ENCODE measurements at regions not wholly inside any gene's neighbourhood (a gene's known extent, or its start where the extent isn't known, plus 50 kb on each side); places are given as distances from the start of the nearest gene placed in this dataset.

DNA sequence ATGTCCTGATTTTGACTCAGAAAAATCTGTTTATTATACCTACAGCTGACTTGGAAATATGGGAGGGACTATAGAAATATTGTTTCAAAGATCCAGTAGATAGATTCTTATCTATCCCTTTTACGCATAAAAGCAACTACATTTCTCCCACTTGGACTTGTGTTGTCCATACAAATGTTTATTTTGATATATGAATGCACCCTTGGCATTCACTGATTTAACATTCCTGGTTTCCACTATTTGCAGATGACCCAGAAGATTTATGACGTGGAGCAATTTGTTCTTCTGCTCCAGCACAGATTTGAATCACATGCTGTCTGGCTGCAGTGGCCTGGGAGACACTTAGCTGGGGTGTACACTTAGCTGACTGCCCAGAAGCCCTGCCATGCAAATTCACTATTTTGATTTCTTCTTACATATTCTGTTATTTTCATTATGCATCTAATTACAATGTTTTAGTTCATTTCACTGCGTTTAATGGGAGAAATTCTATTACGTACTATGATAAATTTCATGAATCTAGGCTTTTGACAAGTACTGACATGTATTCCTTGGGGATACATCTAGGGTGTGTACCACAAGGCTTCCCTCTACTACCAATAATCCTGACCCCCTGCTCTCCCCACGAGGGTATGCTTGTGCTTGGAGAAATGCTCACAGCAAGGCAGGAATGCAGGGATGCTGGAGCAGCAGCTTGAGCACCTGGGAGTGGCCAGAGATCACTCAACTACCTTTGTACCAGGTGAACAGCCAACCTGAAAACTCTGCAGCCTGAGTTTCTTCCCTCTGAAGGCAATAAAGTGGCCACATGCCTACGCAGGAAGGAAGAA, 223.6 kb upstream of the TBL1XR1 start:
- no peak overlapping the region for H2AFZ ChIP-seq (ENCODE audit: low read depth, low read length)
- no peak overlapping the region for H3K4me2 ChIP-seq (ENCODE audit: low read length)
- H3K9me2 ChIP-seq (ENCODE audit: insufficient read depth, low read length) = no peaks in the 10 kb centered on the region
- no peak overlapping the region for H3K27ac ChIP-seq (ENCODE audit: low read length)
- no peaks in the 10 kb centered on the region for H3F3A ChIP-seq (ENCODE audit: insufficient read depth, low read length, poor library complexity, severe bottlenecking)
- H4K20me1 ChIP-seq (ENCODE audit: insufficient read depth) = no peaks in the 10 kb centered on the region
- H3K79me2 ChIP-seq (replicated peaks; ENCODE audit: insufficient read depth, low read length) = no peaks in the 10 kb centered on the region
- no peaks in the 10 kb centered on the region for H3K27me3 ChIP-seq (ENCODE audit: insufficient read depth, low read depth, low read length)
- no peak overlapping the region for H3K9ac ChIP-seq (ENCODE audit: low read length)
- TF ChIP-seq SMC3 (conservative IDR thresholded peaks at IDR 0.05; ENCODE audit: poor library complexity) = no peak
- TF ChIP-seq, protein P1, sequence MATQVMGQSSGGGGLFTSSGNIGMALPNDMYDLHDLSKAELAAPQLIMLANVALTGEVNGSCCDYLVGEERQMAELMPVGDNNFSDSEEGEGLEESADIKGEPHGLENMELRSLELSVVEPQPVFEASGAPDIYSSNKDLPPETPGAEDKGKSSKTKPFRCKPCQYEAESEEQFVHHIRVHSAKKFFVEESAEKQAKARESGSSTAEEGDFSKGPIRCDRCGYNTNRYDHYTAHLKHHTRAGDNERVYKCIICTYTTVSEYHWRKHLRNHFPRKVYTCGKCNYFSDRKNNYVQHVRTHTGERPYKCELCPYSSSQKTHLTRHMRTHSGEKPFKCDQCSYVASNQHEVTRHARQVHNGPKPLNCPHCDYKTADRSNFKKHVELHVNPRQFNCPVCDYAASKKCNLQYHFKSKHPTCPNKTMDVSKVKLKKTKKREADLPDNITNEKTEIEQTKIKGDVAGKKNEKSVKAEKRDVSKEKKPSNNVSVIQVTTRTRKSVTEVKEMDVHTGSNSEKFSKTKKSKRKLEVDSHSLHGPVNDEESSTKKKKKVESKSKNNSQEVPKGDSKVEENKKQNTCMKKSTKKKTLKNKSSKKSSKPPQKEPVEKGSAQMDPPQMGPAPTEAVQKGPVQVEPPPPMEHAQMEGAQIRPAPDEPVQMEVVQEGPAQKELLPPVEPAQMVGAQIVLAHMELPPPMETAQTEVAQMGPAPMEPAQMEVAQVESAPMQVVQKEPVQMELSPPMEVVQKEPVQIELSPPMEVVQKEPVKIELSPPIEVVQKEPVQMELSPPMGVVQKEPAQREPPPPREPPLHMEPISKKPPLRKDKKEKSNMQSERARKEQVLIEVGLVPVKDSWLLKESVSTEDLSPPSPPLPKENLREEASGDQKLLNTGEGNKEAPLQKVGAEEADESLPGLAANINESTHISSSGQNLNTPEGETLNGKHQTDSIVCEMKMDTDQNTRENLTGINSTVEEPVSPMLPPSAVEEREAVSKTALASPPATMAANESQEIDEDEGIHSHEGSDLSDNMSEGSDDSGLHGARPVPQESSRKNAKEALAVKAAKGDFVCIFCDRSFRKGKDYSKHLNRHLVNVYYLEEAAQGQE (IDR thresholded peaks at IDR 0.05; ENCODE audit: borderline replicate concordance) = no peak
- TF ChIP-seq, protein P2, sequence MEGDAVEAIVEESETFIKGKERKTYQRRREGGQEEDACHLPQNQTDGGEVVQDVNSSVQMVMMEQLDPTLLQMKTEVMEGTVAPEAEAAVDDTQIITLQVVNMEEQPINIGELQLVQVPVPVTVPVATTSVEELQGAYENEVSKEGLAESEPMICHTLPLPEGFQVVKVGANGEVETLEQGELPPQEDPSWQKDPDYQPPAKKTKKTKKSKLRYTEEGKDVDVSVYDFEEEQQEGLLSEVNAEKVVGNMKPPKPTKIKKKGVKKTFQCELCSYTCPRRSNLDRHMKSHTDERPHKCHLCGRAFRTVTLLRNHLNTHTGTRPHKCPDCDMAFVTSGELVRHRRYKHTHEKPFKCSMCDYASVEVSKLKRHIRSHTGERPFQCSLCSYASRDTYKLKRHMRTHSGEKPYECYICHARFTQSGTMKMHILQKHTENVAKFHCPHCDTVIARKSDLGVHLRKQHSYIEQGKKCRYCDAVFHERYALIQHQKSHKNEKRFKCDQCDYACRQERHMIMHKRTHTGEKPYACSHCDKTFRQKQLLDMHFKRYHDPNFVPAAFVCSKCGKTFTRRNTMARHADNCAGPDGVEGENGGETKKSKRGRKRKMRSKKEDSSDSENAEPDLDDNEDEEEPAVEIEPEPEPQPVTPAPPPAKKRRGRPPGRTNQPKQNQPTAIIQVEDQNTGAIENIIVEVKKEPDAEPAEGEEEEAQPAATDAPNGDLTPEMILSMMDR (IDR thresholded peaks at IDR 0.05; ENCODE audit: poor library complexity, severe bottlenecking) = no peak
- TF ChIP-seq TAF1 (IDR thresholded peaks at IDR 0.05; ENCODE audit: low read depth) = no peak
- no peak for TF ChIP-seq RAD21 (conservative IDR thresholded peaks at IDR 0.05)
- TF ChIP-seq MXI1 (conservative IDR thresholded peaks at IDR 0.05; ENCODE audit: poor library complexity, severe bottlenecking) = no peak
- no peak overlapping the region for H3K4me3 ChIP-seq (ENCODE audit: low read length)
- H3K36me3 ChIP-seq (ENCODE audit: insufficient read depth, low read length) = no peaks in the 10 kb centered on the region
- H3K9me3 ChIP-seq (ENCODE audit: low read length) = no peaks in the 10 kb centered on the region

DNA sequence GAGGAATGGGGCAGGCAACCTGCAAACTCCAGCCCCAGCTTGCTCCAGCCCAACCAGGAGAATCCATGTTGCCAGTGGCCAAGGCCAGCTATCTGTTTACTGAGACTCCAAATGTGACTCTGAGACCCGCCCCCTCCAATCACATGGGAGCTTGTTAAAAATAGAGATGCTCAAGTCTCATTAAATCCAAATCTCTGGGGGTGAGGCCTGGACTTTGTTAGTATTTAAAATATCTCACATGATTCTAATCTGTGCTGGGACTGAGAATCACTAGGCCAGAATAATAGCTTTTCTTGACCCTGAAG, 224.2 kb upstream of the TBL1XR1 start:
- Histone ChIP-seq H3F3A (ENCODE audit: insufficient read depth, low read length, poor library complexity, severe bottlenecking) (no peaks in the 10 kb centered on the region), H3K27me3 (ENCODE audit: insufficient read depth, low read depth, low read length) (no peaks in the 10 kb centered on the region), H3K27ac (ENCODE audit: low read length) (no peak overlapping the region), H3K79me2 (replicated peaks; ENCODE audit: insufficient read depth, low read length) (no peaks in the 10 kb centered on the region), H3K4me3 (ENCODE audit: low read length) (no peak overlapping the region), H3K36me3 (ENCODE audit: insufficient read depth, low read length) (no peaks in the 10 kb centered on the region), H3K9me3 (ENCODE audit: low read length) (no peaks in the 10 kb centered on the region), H2AFZ (ENCODE audit: low read depth, low read length) (no peak overlapping the region), H4K20me1 (ENCODE audit: insufficient read depth) (no peaks in the 10 kb centered on the region), H3K4me2 (ENCODE audit: low read length) (no peak overlapping the region), H3K9ac (ENCODE audit: low read length) (no peak overlapping the region), H3K9me2 (ENCODE audit: insufficient read depth, low read length) (no peaks in the 10 kb centered on the region)
- TF ChIP-seq SMC3 (conservative IDR thresholded peaks at IDR 0.05; ENCODE audit: poor library complexity) (no peak), EZH2 (IDR thresholded peaks at IDR 0.05; ENCODE audit: borderline replicate concordance, insufficient read depth, low read length, poor library complexity, severe bottlenecking) (no peak)
- TF ChIP-seq, protein P2 (IDR thresholded peaks at IDR 0.05; ENCODE audit: poor library complexity, severe bottlenecking) = no peak

Measured in neural cell (in vitro differentiated cells).